ENCODE measurements at regions not wholly inside any gene's neighbourhood (a gene's known extent, or its start where the extent isn't known, plus 50 kb on each side); places are given as distances from the start of the nearest gene placed in this dataset.
"Not testable (repeated sequence)": the region's sequence is repeated elsewhere in the genome, so short reads cannot be mapped to it uniquely, and the experiment has no call there.

DNA sequence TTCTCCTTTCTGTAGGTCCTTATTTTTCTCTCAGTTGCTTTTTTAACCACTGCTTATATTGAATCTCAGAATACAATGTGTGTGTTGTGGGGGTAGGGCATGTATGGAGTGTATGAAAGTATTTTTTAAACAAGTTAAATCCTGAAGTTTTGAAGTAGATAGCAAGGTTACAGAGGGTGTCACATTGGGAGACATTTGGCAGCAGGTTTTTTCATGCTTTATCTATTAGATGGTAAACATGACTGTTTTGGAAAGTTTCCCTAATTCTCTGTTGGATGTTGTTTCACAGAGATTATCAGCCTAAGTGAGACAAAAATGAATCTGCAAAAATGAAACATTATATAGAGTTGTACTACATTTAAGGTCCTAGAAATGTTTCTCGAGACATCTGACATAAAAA is 190.6 kb upstream of the ARPP21 start:
- Histone ChIP-seq H3K4me3 (ENCODE audit: low read depth, low read length) (no peak overlapping the region), H3K4me1 (no peaks in the 10 kb centered on the region), H3K27me3 (no peaks in the 10 kb centered on the region), H3K9me3 (no peaks in the 10 kb centered on the region), H3K36me3 (no peaks in the 10 kb centered on the region)
- DNase-seq = no peak
- TF ChIP-seq, protein P1, sequence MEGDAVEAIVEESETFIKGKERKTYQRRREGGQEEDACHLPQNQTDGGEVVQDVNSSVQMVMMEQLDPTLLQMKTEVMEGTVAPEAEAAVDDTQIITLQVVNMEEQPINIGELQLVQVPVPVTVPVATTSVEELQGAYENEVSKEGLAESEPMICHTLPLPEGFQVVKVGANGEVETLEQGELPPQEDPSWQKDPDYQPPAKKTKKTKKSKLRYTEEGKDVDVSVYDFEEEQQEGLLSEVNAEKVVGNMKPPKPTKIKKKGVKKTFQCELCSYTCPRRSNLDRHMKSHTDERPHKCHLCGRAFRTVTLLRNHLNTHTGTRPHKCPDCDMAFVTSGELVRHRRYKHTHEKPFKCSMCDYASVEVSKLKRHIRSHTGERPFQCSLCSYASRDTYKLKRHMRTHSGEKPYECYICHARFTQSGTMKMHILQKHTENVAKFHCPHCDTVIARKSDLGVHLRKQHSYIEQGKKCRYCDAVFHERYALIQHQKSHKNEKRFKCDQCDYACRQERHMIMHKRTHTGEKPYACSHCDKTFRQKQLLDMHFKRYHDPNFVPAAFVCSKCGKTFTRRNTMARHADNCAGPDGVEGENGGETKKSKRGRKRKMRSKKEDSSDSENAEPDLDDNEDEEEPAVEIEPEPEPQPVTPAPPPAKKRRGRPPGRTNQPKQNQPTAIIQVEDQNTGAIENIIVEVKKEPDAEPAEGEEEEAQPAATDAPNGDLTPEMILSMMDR (IDR thresholded peaks at IDR 0.05; ENCODE audit: low read depth, low read length) = no peak

DNA sequence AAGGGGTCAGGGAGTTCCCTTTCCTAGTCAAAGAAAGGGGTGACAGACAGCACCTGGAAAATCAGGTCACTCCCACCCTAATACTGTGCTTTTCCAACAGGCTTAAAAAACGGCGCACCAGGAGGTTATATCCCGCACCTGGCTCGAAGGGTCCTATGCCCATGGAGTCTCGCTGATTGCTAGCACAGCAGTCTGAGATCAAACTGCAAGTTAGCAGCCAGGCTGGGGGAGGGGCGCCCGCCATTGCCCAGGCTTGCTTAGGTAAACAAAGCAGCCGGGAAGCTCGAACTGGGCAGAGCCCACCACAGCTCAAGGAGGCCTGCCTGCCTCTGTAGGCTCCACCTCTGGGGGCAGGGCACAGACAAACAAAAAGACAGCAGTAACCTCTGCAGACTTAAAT is 184.5 kb upstream of the ARPP21 start:
- not testable (repeated sequence) for H3K36me3 ChIP-seq; H3K27me3 ChIP-seq; DNase-seq; H3K4me1 ChIP-seq; H3K4me3 ChIP-seq (ENCODE audit: low read depth, low read length); H3K9me3 ChIP-seq

DNA sequence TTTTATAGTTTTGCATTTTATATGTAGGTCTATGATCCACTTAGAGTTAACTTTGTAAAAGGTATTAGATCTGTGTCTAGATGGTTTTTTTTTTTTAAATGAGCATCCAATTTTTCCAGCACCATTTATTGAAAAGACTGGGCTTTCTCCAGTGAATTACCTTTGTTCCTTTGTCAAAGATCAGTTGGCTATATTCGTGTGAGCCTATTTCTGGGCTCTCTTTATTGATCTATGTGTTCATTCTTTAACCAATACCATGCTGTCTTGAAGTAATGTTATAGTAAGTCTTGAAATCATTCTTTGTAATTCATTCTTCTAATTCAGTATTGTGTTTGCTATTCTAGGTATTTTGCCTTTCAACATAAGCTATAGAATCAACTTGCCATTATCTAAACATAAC is 165.4 kb upstream of the ARPP21 start:
- TF ChIP-seq, protein P1 (IDR thresholded peaks at IDR 0.05; ENCODE audit: low read depth, low read length) = no peak
- DNase-seq = no peak
- no peaks in the 10 kb centered on the region for H3K4me1 ChIP-seq
- no peak overlapping the region for H3K4me3 ChIP-seq (ENCODE audit: low read depth, low read length)
- no peaks in the 10 kb centered on the region for H3K36me3 ChIP-seq
- H3K27me3 ChIP-seq = no peaks in the 10 kb centered on the region
- no peaks in the 10 kb centered on the region for H3K9me3 ChIP-seq

DNA sequence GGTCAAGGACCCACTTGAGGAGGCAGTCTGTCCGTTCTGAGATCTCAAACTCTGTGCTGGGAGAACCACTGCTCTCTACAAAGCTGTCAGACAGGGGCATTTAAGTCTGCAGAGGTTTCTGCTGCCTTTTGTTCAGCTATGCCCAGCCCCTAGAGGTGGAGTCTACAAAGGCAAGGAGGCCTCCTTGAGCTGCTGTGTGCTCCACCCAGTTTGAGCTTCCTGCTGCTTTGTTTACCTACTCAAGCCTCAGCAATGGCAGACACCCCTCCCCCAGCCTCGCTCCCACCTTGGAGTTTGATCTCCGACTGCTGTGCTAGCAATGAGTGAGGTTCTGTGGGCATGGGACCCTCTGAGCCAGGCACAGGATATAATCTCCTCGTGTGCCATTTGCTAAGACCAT is 156.8 kb upstream of the ARPP21 start:
- H3K4me1 ChIP-seq; DNase-seq; H3K27me3 ChIP-seq; H3K36me3 ChIP-seq; H3K4me3 ChIP-seq (ENCODE audit: low read depth, low read length); H3K9me3 ChIP-seq: not testable (repeated sequence)

DNA sequence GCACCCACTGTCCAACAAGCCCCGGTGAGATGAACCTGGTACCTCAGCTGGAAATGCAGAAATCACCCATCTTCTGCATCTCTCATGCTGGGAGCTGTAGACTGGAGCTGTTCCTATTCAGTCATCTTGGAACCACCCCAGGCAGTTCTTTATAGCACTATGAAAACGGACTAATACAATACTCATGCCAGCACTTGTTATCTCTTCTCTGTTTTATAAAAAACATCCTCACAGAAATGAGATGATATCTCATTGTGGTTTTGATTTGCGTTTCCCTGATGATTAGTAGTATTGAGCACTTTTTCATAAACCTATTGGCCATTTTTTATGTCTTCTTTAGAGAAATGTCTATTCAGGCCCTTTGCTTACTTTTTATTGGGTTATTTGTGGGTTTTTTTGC is 156.2 kb upstream of the ARPP21 start:
- Histone ChIP-seq H3K4me1 (no peaks in the 10 kb centered on the region), H3K36me3 (no peaks in the 10 kb centered on the region), H3K9me3 (no peaks in the 10 kb centered on the region), H3K4me3 (ENCODE audit: low read depth, low read length) (no peak overlapping the region), H3K27me3 (no peaks in the 10 kb centered on the region)
- TF ChIP-seq, protein P1 (IDR thresholded peaks at IDR 0.05; ENCODE audit: low read depth, low read length) = no peak
- no peak for DNase-seq

DNA sequence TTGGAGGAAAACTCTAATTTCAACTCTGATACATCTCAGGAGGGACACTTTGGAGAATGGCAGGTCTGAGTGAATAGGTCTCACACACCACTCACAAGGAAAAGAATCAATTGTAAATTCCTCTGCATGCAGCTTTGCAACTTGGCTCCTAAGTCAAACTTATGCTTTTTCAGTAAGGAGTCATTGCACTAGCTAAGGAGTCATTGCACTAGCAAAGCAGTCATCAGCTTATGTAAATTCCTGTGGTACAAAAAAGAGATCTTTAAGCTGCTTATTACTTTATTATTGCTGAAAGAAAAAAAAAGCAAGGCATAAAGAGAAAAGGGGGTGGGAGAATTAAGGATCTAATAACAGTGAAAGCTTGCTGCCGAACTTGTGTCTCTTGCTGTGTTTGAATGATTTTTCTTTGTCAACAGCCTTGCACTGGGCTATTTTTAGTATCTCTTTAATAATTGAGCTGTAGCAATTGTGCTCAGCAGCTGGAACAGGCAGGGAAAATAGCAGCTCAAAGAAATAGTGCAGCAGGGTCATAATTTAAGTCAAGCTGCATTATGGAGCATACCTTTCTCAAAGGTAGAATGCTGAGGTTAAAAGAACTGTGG is 154.3 kb upstream of the ARPP21 start:
- no peak for DNase-seq
- no peaks in the 10 kb centered on the region for H3K9me3 ChIP-seq

DNA sequence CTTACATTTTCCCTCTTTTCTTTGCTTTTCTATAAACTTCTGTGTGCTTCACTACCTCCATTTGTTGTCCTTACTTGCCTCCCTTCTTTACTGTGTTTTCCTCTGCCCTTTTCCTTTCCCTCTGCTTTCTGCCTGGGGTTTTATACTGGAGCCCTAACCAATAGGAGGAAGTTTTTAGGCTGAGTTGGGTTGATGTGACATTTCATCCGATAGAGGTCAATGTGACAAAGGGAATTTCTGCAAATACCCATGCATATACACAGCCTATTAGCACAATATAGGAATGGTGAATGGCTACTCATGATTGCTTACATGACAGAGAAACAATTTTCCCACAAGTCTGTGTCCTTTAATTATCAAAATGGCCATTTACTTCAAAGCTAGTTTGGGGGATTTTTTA is 153.0 kb upstream of the ARPP21 start:
- no peaks in the 10 kb centered on the region for H3K4me1 ChIP-seq
- H3K9me3 ChIP-seq = no peaks in the 10 kb centered on the region
- H3K27me3 ChIP-seq = no peaks in the 10 kb centered on the region
- TF ChIP-seq, protein P1 (IDR thresholded peaks at IDR 0.05; ENCODE audit: low read depth, low read length) = no peak
- H3K36me3 ChIP-seq = no peaks in the 10 kb centered on the region
- no peak for DNase-seq
- no peak overlapping the region for H3K4me3 ChIP-seq (ENCODE audit: low read depth, low read length)

More for the DNA sequence above, 154.3 kb upstream of the ARPP21 start:
- Histone ChIP-seq H3K4me1 (no peaks in the 10 kb centered on the region), H3K36me3 (no peaks in the 10 kb centered on the region), H3K27me3 (no peaks in the 10 kb centered on the region), H3K4me3 (ENCODE audit: low read depth, low read length) (no peak overlapping the region)
- TF ChIP-seq, protein P1 (IDR thresholded peaks at IDR 0.05; ENCODE audit: low read depth, low read length) = no peak

All from BE2C (cell line).